GM06990 (cell line): ENCODE measurements at regions not wholly inside any gene's neighbourhood (a gene's known extent, or its start where the extent isn't known, plus 50 kb on each side); places are given as distances from the start of the nearest gene placed in this dataset.

ENCODE experiments used
- DNase-seq: peaks from one replicate; pipeline ENCODE4 v3.0.0-alpha.2; 2011; ENCODE audit not compliant: insufficient read length; ENCODE audit errors: extremely low read depth
- H3K27me3 ChIP-seq: replicated peaks from 2 replicates; pipeline ENCODE4 v1.6.0; 2011; ENCODE audit warnings: low read length; ENCODE audit not compliant: control insufficient read depth, insufficient read depth
- H3K36me3 ChIP-seq: 2 replicates; pipeline ENCODE4 v1.5.1; 2011; ENCODE audit warnings: low read length; ENCODE audit not compliant: control insufficient read depth, insufficient read depth
- H3K4me3 ChIP-seq: replicated peaks from 2 replicates; pipeline ENCODE4 v1.5.1; 2011; ENCODE audit warnings: low read depth, mild to moderate bottlenecking, control low read depth, low read length
- TF ChIP-seq, protein P1 (sequence below): IDR thresholded peaks from 2 replicates; pipeline ENCODE4 v1.5.1; 2011; ENCODE audit warnings: low read length, control low read depth, mild to moderate bottlenecking, inconsistent platforms; ENCODE audit not compliant: insufficient read depth, poor library complexity, severe bottlenecking

DNA sequence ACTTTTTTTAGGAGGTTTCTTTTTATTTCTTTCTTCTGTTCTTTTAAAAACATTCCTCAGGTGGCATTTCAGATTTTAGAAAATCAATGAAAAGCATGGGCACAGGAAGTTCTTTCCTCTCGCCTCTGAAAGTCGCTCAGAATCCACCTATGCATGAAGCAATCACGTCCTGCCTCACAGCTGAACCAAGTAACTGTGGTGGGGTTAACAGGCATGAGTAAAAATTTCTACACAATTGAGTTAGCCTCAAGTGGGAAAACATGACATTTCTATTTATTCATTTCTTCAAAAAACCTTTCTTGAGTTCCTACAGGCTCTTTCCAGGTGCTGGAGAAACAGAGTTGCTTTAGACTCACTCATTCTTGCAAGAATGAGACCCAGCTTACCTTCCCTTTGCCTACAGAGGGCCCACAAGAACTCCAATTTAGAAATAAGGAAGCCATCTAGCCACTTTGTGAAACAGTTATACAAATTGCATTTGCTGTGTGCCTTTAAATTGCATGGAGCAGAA is 508.9 kb upstream of the PKN2 start:
- no peaks in the 10 kb centered on the region for H3K27me3 ChIP-seq
- H3K4me3 ChIP-seq, result no peak overlapping the region
- DNase-seq, result no peak
- TF ChIP-seq, protein P1, sequence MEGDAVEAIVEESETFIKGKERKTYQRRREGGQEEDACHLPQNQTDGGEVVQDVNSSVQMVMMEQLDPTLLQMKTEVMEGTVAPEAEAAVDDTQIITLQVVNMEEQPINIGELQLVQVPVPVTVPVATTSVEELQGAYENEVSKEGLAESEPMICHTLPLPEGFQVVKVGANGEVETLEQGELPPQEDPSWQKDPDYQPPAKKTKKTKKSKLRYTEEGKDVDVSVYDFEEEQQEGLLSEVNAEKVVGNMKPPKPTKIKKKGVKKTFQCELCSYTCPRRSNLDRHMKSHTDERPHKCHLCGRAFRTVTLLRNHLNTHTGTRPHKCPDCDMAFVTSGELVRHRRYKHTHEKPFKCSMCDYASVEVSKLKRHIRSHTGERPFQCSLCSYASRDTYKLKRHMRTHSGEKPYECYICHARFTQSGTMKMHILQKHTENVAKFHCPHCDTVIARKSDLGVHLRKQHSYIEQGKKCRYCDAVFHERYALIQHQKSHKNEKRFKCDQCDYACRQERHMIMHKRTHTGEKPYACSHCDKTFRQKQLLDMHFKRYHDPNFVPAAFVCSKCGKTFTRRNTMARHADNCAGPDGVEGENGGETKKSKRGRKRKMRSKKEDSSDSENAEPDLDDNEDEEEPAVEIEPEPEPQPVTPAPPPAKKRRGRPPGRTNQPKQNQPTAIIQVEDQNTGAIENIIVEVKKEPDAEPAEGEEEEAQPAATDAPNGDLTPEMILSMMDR, result no peak
- no peaks in the 10 kb centered on the region for H3K36me3 ChIP-seq

DNA sequence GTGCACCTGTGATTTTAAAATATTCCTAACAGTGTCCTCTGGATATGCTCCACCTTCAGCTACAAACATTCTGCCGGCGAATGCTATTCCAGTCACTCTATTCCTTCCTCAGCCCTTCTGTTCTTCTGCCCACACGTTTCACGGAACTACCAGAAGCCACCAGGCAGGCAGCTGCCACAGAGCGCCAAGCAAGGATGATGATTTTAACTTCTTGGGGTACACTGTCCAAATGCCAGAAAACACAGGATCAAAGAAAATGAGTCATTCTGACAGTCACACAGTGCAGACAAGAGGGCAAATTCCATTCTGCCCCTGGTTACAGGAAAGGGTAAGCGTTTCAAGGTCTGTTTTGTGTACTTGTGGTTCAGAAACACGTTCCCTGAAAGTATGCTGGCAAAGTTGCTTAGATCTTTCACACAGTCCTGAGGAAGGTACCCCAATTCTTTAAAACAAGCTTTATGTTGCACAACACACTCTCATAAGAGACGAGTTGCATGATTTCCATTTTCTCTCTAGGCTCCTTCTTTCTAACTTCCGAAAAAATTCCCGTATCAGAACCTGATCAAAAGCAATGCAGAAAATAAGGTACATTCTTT is 508.3 kb upstream of the PKN2 start:
- Histone ChIP-seq H3K4me3 (no peak overlapping the region), H3K36me3 (no peaks in the 10 kb centered on the region)
- no peak for DNase-seq

GRCh38 chr1:88179943-88180342 is 504.1 kb upstream of the PKN2 start:
- TF ChIP-seq, protein P1, result no peak
- H3K36me3 ChIP-seq, result no peaks in the 10 kb centered on the region
- DNase-seq, result no peak
- no peaks in the 10 kb centered on the region for H3K27me3 ChIP-seq
- H3K4me3 ChIP-seq, result no peak overlapping the region

More for the DNA sequence above, 508.3 kb upstream of the PKN2 start:
- TF ChIP-seq, protein P1, result no peak
- H3K27me3 ChIP-seq, result no peaks in the 10 kb centered on the region

DNA sequence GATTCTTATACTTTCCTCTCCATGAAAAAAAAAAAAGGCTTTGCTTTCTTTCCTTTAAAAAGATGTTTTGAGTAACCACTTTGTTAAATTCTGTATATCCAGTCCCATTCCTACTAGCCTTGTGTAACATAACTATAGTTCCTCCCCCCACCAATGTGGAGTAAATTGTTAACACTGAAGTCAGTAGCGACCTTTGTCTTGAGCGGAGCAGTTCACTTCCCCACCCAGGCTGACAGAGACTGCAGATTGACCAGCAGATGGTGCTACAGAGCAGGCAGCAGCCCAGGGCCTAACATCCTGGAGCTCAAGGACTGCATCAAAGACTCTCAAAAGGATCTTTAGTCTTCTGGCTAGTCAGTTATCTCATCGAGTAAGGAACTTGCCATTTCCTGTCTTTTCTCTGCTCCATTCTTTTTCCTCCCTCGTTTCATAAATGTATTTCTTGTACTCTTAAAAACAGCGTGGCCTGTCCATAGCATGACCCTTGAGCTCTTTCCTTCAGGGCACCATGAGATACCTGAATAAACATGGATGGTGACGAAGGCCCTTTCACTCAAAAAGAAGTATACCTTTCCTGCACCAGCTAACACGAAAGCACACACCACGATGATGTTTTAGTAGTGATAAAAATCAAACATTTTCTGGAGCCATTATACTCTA is 503.5 kb upstream of the PKN2 start:
- Histone ChIP-seq H3K4me3 (no peak overlapping the region), H3K36me3 (no peaks in the 10 kb centered on the region), H3K27me3 (no peaks in the 10 kb centered on the region)
- peak; percentile 16 for DNase-seq
- TF ChIP-seq, protein P1, result peak; percentile 97

DNA sequence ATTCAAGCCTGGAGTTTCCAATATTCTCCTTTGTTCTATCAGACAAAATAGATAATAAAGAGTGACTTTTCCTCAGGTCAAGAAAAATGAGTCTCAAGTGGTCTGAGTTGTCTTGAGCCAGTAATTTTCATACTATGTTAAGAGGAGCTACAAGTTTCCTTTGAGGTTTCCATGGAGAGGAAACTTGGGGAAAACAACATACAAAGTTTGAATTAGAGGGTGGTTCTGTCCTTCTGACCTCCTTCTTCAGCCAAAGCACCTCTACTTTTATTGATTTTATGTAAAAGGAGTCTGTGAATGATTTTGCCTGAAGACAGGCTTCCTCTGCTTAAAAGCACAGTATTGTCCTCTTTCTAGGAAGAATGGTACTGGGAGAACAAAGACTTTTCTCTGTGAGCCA is 497.2 kb upstream of the PKN2 start:
- TF ChIP-seq, protein P1, result no peak
- DNase-seq, result no peak
- no peaks in the 10 kb centered on the region for H3K36me3 ChIP-seq

More for the DNA sequence above, 497.2 kb upstream of the PKN2 start:
- H3K27me3 ChIP-seq, result no peaks in the 10 kb centered on the region
- no peak overlapping the region for H3K4me3 ChIP-seq
